HCT116 (cell line): ENCODE measurements at regions not wholly inside any gene's neighbourhood (a gene's known extent, or its start where the extent isn't known, plus 50 kb on each side); places are given as distances from the start of the nearest gene placed in this dataset.

ENCODE experiments used
- CTCF ChIP-seq, 3 experiments: fragments of 200-600 bp in 1 of 3; sonication (generic) in 1 of 3; IDR thresholded peaks in 2 of 3; conservative IDR thresholded peaks in 1 of 3; 2 replicates each; pipeline ENCODE4 v1.5.1; 2012 to 2017; ENCODE audit warnings: low read depth in 2 of 3, low read length in 2 of 3, antibody characterized with exemption in 1 of 3, borderline replicate concordance in 1 of 3, control low read depth in 1 of 3, mild to moderate bottlenecking in 1 of 3, mixed read lengths in 1 of 3, mixed run types in 1 of 3, moderate library complexity in 1 of 3; ENCODE audit not compliant: insufficient read depth in 1 of 3
- POLR2AphosphoS5 ChIP-seq: IDR thresholded peaks from 2 replicates; pipeline ENCODE4 v1.6.1; 2011; ENCODE audit warnings: mild to moderate bottlenecking, low read depth, low read length, moderate library complexity
- SP1 ChIP-seq: IDR thresholded peaks from 2 replicates; pipeline ENCODE4 v1.6.1; 2012; ENCODE audit warnings: low read depth
- SRF ChIP-seq: IDR thresholded peaks from 2 replicates; pipeline ENCODE4 v1.6.1; 2012; ENCODE audit warnings: low read depth
- YY1 ChIP-seq: IDR thresholded peaks from 2 replicates; pipeline ENCODE4 v1.6.1; 2011; ENCODE audit warnings: low read length, low read depth, moderate library complexity, mild to moderate bottlenecking; ENCODE audit not compliant: insufficient replicate concordance; ENCODE audit errors: extremely low read depth
- ZNF274 ChIP-seq: fragments of 200-500 bp; sonication (Bioruptor generic); IDR thresholded peaks from 2 replicates; pipeline ENCODE4 v1.6.1; 2014; ENCODE audit warnings: mild to moderate bottlenecking, low read depth, low read length, inconsistent platforms

GRCh38 chrX:9164086-9164485 lies 130.2 kb upstream of the FAM9B start:
- TF ChIP-seq YY1: no peak
- TF ChIP-seq SRF: no peak
- TF ChIP-seq ZNF274: no peak
- TF ChIP-seq SP1: no peak
- no peak for TF ChIP-seq CTCF (IDR thresholded peaks at IDR 0.05 in 2 of 3, conservative IDR thresholded peaks at IDR 0.05 in 1 of 3; ENCODE audit: borderline replicate concordance in 1 of 3, insufficient read depth in 1 of 3, low read depth in 2 of 3, low read length in 2 of 3)
- no peak for TF ChIP-seq POLR2AphosphoS5
